ENCODE measurements at regions not wholly inside any gene's neighbourhood (a gene's known extent, or its start where the extent isn't known, plus 50 kb on each side); places are given as distances from the start of the nearest gene placed in this dataset.

GRCh38 chr15:72890043-72890442, 106.5 kb upstream of the ADPGK start:
- intact Hi-C loops (cut with DNase I; ENCODE audit: low total_unique reads), result no loop called here
- 61 to 62% methylated on average over 12 of the region's 12 CpGs for WGBS, 2 donors

GRCh38 chr15:72889545-72889944, 106.0 kb upstream of the ADPGK start:
- no peak for TF ChIP-seq POLR2A (IDR thresholded peaks at IDR 0.05)
- TF ChIP-seq, protein P1, sequence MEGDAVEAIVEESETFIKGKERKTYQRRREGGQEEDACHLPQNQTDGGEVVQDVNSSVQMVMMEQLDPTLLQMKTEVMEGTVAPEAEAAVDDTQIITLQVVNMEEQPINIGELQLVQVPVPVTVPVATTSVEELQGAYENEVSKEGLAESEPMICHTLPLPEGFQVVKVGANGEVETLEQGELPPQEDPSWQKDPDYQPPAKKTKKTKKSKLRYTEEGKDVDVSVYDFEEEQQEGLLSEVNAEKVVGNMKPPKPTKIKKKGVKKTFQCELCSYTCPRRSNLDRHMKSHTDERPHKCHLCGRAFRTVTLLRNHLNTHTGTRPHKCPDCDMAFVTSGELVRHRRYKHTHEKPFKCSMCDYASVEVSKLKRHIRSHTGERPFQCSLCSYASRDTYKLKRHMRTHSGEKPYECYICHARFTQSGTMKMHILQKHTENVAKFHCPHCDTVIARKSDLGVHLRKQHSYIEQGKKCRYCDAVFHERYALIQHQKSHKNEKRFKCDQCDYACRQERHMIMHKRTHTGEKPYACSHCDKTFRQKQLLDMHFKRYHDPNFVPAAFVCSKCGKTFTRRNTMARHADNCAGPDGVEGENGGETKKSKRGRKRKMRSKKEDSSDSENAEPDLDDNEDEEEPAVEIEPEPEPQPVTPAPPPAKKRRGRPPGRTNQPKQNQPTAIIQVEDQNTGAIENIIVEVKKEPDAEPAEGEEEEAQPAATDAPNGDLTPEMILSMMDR (IDR thresholded peaks at IDR 0.05), result no peak
- WGBS, 2 donors, result 91 to 94% methylated on average over 5 of the region's 5 CpGs
- no peak overlapping the region for H3K4me3 ChIP-seq (ENCODE audit: low read depth, poor library complexity, severe bottlenecking)
- intact Hi-C loops (cut with DNase I; ENCODE audit: low total_unique reads), result no loop called here
- DNase-seq (ENCODE audit: low spot score in 2 of 2), result no peak

More at GRCh38 chr15:72890043-72890442, 106.5 kb upstream of the ADPGK start:
- DNase-seq (ENCODE audit: low spot score in 2 of 2), result no peak
- H3K4me3 ChIP-seq (ENCODE audit: low read depth, poor library complexity, severe bottlenecking), result no peak overlapping the region
- TF ChIP-seq, protein P1 (IDR thresholded peaks at IDR 0.05), result no peak
- TF ChIP-seq POLR2A (IDR thresholded peaks at IDR 0.05), result no peak

GRCh38 chr15:72888811-72889210, 105.3 kb upstream of the ADPGK start:
- intact Hi-C loops (cut with DNase I; ENCODE audit: low total_unique reads), result no loop called here
- TF ChIP-seq, protein P1 (IDR thresholded peaks at IDR 0.05), result no peak
- no peak for TF ChIP-seq POLR2A (IDR thresholded peaks at IDR 0.05)
- no peak for DNase-seq (ENCODE audit: low spot score in 2 of 2)
- no peak overlapping the region for H3K4me3 ChIP-seq (ENCODE audit: low read depth, poor library complexity, severe bottlenecking)
- 84 to 90% methylated on average over 7 of the region's 7 CpGs for WGBS, 2 donors

GRCh38 chr15:72888211-72888610, 104.7 kb upstream of the ADPGK start:
- intact Hi-C loops (cut with DNase I; ENCODE audit: low total_unique reads), result no loop called here
- TF ChIP-seq, protein P1 (IDR thresholded peaks at IDR 0.05), result no peak
- TF ChIP-seq POLR2A (IDR thresholded peaks at IDR 0.05), result no peak
- DNase-seq (ENCODE audit: low spot score in 2 of 2), result no peak
- 80 to 90% methylated on average over 1 of the region's 1 CpG for WGBS, 2 donors
- H3K4me3 ChIP-seq (ENCODE audit: low read depth, poor library complexity, severe bottlenecking), result no peak overlapping the region

GRCh38 chr15:72887376-72887775, 103.8 kb upstream of the ADPGK start:
- intact Hi-C loops (cut with DNase I; ENCODE audit: low total_unique reads), result no loop called here
- DNase-seq (ENCODE audit: low spot score in 2 of 2), result no peak
- 42 to 45% methylated on average over 1 of the region's 1 CpG for WGBS, 2 donors
- no peak overlapping the region for H3K4me3 ChIP-seq (ENCODE audit: low read depth, poor library complexity, severe bottlenecking)
- TF ChIP-seq, protein P1 (IDR thresholded peaks at IDR 0.05), result no peak
- TF ChIP-seq POLR2A (IDR thresholded peaks at IDR 0.05), result no peak

GRCh38 chr15:72884311-72884710, 100.8 kb upstream of the ADPGK start:
- no peak for TF ChIP-seq POLR2A (IDR thresholded peaks at IDR 0.05)
- TF ChIP-seq, protein P1 (IDR thresholded peaks at IDR 0.05), result no peak
- no peak overlapping the region for H3K4me3 ChIP-seq (ENCODE audit: low read depth, poor library complexity, severe bottlenecking)
- WGBS, 2 donors, result 96% methylated on average over 7 of the region's 7 CpGs
- intact Hi-C loops (cut with DNase I; ENCODE audit: low total_unique reads), result no loop called here
- DNase-seq (ENCODE audit: low spot score in 2 of 2), result no peak
